Stomach (tissue), 8 donors: ENCODE measurements at regions not wholly inside any gene's neighbourhood (a gene's known extent, or its start where the extent isn't known, plus 50 kb on each side); places are given as distances from the start of the nearest gene placed in this dataset.
"Not testable (repeated sequence)": the region's sequence is repeated elsewhere in the genome, so short reads cannot be mapped to it uniquely, and the experiment has no call there.

ENCODE experiments used
- DNase-seq, 2 donors: peaks; one replicate each; pipeline versions ENCODE4 v3.0.0 to v3.0.0-alpha.2; 2013 to 2019
- H3K27ac ChIP-seq, 5 donors: fragments of 200-600 bp in 4 of 5; sonication (generic) in 4 of 5; one replicate each; pipeline ENCODE4 v1.5.1; 2013 to 2019; ENCODE audit warnings: mild to moderate bottlenecking in 1 of 5, moderate library complexity in 1 of 5
- H3K27me3 ChIP-seq, 3 donors: fragments of 200-600 bp; sonication (generic); one replicate each; pipeline ENCODE4 v1.5.1; 2017 to 2019; ENCODE audit warnings: mixed run types in 1 of 3
- H3K36me3 ChIP-seq, 4 donors: fragments of 200-600 bp; sonication (generic); 1 replicate in 3 of 4; 2 replicates in 1 of 4; pipeline ENCODE4 v1.5.1; 2016 to 2019
- H3K4me1 ChIP-seq, 4 donors: fragments of 200-600 bp; sonication (generic); one replicate each; pipeline ENCODE4 v1.5.1; 2016 to 2019
- H3K4me3 ChIP-seq, 4 donors: fragments of 200-600 bp; sonication (generic) in 3 of 4; one replicate each; pipeline ENCODE4 v1.5.1; 2016 to 2019; ENCODE audit warnings: mild to moderate bottlenecking in 1 of 4
- H3K9me3 ChIP-seq, 4 donors: fragments of 200-600 bp; sonication (generic); one replicate each; pipeline ENCODE4 v1.5.1; 2016 to 2019
- EP300 ChIP-seq: sonication (generic); formaldehyde crosslinking; IDR thresholded peaks from one replicate; pipeline ENCODE4 v1.6.1; 2017; ENCODE audit warnings: antibody characterized with exemption
- POLR2A ChIP-seq, 4 donors: fragments of 450-650 bp; IDR thresholded peaks; one replicate each; pipeline ENCODE4 v1.6.1; 2016; ENCODE audit warnings: antibody characterized with exemption in 4 of 4, control low read depth in 2 of 4, mild to moderate bottlenecking in 1 of 4, moderate library complexity in 1 of 4
- POLR2AphosphoS5 ChIP-seq, 3 donors: sonication (generic); formaldehyde crosslinking; IDR thresholded peaks; one replicate each; pipeline ENCODE4 v1.6.1; 2016; ENCODE audit warnings: antibody characterized with exemption in 3 of 3
- WGBS, 5 donors: extraction: QIAGEN DNeasy Blood & Tissue Kit in 3 of 5; methylation state at CpG; one replicate each; pipeline versions ENCODE4 v1.1.5 to v1.1.7; 2013 to 2018; 5-methylcytosine and 5-hydroxymethylcytosine counted together
- intact Hi-C: fragments of 100-400 bp; cut with DNase I; formaldehyde crosslinking; loops from one replicate; pipeline ENCODE4 v1.15.1; 2023; ENCODE audit warnings: low total_unique reads
- TF ChIP-seq, protein P1 (sequence below), 7 experiments: fragments of 450-650 bp in 4 of 7; fragments of 200-600 bp in 3 of 7; sonication (generic) in 3 of 7; IDR thresholded peaks; one replicate each; pipeline ENCODE4 v1.5.1; 2016 to 2019; ENCODE audit warnings: antibody characterized with exemption in 7 of 7, control low read depth in 2 of 7, mild to moderate bottlenecking in 1 of 7
- donor health status: healthy with polysubstance abuse.
- donor health status: Bipolar disorder and iron deficiency.
- donor health status: healthy.

DNA sequence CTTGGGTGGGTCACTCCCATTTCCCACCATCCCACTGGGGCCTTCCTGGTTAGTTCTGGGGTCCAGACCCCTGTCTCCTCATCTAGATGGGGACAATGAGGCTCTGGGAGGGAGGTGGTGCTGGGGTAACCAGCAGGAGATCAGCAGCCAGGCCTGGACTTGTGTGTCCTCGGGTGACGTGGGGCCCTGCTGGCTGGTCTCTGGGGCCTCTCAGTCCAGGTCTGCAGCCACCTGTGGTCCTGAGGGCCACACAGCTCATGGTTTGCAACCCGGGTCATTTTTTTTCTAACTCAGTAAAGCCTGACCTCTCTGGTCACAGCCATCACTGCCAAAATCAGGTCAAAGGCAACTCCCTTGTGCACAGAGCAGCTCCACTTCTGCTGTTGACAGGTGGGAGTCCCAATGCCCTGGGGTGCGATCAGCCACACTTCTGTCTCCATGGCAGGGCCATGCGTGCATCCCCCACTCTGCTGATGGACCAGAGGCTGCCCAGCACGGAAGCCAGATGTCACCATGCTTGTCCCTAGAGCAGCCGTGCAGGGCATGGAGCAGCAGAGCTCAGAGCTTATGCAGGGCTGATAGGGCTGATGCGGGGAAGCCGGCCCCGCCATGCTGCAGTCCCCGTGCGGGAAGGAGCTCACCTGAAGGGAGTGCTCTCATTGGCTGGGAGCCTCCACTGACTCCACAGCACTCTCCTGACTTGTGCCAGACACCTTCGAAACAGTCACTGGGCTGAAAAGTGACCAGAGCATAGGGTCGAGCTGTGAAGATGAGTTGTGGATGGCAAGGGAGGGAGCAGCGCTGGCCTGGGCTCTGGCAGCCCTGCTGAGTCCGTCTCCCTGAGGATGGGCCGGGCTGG, 250.9 kb downstream of the ADGRD1 start:
- no peaks in the 10 kb centered on the region for H3K9me3 ChIP-seq
- no peaks in the 10 kb centered on the region for H3K36me3 ChIP-seq
- intact Hi-C loops: no loop called here
- WGBS, 5 donors: 63 to 76% (median 70%) methylated on average over 10 to 17 of the region's 17 CpGs
- no peak overlapping the region for H3K27ac ChIP-seq
- no peak overlapping the region for H3K4me3 ChIP-seq
- peaks cover 0 to 35% (median 7%) of the 10 kb centered on the region in 3 donors for H3K27me3 ChIP-seq
- H3K4me1 ChIP-seq: no peaks in the 10 kb centered on the region
- TF ChIP-seq, protein P1, sequence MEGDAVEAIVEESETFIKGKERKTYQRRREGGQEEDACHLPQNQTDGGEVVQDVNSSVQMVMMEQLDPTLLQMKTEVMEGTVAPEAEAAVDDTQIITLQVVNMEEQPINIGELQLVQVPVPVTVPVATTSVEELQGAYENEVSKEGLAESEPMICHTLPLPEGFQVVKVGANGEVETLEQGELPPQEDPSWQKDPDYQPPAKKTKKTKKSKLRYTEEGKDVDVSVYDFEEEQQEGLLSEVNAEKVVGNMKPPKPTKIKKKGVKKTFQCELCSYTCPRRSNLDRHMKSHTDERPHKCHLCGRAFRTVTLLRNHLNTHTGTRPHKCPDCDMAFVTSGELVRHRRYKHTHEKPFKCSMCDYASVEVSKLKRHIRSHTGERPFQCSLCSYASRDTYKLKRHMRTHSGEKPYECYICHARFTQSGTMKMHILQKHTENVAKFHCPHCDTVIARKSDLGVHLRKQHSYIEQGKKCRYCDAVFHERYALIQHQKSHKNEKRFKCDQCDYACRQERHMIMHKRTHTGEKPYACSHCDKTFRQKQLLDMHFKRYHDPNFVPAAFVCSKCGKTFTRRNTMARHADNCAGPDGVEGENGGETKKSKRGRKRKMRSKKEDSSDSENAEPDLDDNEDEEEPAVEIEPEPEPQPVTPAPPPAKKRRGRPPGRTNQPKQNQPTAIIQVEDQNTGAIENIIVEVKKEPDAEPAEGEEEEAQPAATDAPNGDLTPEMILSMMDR (IDR thresholded peaks at IDR 0.05): no peak
- no peak for TF ChIP-seq EP300
- no peak for TF ChIP-seq POLR2A (IDR thresholded peaks at IDR 0.05)
- TF ChIP-seq POLR2AphosphoS5 (IDR thresholded peaks at IDR 0.05): no peak
- DNase-seq: no peak

DNA sequence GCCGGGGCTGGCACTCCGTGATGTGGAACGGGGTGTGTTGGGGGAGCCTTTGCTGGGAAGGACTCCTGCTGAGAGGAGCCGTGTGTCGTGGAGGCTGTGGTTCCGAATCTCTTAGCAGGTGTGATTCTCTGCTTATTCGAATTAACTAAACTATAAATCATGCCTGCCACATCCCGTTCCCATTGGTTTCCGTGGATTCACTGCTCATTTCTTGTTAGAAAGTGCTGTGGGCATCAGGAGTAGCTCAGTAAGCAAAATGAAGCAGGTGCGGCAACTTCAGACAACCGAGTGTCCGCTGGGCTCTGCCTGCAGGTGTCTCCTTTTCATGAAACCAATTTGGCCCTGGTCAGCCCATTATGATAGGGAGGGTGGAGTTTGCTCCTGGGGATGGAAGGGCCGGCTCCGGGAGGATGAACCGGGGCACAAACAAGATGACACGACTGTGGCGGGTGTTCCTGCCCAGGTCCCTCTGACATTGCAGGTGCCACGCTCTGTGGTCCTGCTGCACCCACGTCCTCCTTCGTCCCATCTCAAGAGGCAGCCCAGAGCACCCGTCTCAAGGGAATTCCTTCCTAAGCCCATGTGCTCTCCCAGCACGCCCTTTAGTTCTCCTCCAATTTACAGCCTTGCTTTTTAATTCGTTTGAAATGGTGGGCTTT, 251.7 kb downstream of the ADGRD1 start:
- H3K27ac ChIP-seq, DNase-seq, H3K4me3 ChIP-seq, H3K9me3 ChIP-seq, intact Hi-C loops, H3K4me1 ChIP-seq, H3K36me3 ChIP-seq: not testable (repeated sequence)
- WGBS, 5 donors: 71 to 80% (median 74%) methylated on average over 17 to 23 of the region's 23 CpGs
- H3K27me3 ChIP-seq: peaks cover 0 to 37% (median 7%) of the 10 kb centered on the region in 3 donors

DNA sequence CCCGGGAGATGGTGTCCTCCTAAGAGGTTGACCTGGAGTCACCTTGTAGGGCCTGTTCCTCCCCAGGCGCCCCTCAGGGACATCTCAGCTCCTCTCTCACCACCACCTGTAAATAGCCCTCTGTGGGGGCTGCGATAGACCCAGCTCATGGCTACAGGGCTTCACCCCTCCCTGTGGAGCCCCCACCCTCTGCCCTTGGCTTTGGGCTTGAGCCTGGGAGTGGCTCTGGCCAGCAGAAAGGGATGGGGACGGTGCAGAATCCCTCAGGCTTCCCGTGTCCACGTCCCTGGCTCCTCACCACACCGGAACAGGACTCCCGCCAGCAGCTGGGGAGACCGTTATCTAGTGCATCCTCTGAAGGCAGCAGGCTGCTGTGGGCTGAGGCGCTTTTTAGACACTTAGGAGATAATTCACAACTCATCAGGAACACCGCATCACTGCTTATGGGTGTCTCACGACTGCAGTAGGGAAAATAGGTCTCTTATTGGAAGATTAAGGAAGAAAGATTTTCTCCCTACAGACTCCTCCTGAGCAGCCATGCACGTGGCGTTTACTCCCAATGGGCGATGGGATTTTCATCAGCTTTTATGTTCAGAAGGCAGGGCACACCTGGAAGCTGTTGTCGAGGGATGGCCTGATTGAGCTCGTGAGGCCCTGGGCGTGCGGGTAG, 253.1 kb downstream of the ADGRD1 start:
- H3K27me3 ChIP-seq: peaks cover 0 to 42% (median 7%) of the 10 kb centered on the region in 3 donors
- H3K4me3 ChIP-seq, H3K27ac ChIP-seq, H3K36me3 ChIP-seq, DNase-seq, H3K9me3 ChIP-seq, H3K4me1 ChIP-seq, intact Hi-C loops: not testable (repeated sequence)
- WGBS, 5 donors: 74 to 80% (median 80%) methylated on average over 5 to 16 of the region's 19 CpGs

- H3K4me3 ChIP-seq, intact Hi-C loops: not testable (repeated sequence)
Measured at GRCh38 chr12:131207300-131207660, 253.6 kb downstream of the ADGRD1 start.

GRCh38 chr12:131207841-131208240, 254.1 kb downstream of the ADGRD1 start:
- H3K27ac ChIP-seq, H3K36me3 ChIP-seq, intact Hi-C loops, DNase-seq, H3K4me1 ChIP-seq, H3K9me3 ChIP-seq, H3K4me3 ChIP-seq: not testable (repeated sequence)
- peaks cover 0 to 42% (median 7%) of the 10 kb centered on the region in 3 donors for H3K27me3 ChIP-seq
- WGBS, 5 donors: 73 to 90% (median 85%) methylated on average over 9 to 12 of the region's 21 CpGs; no CpG with 5 or more reads in 1 of the 5 donors

More at GRCh38 chr12:131207300-131207660, 253.6 kb downstream of the ADGRD1 start:
- not testable (repeated sequence) for H3K36me3 ChIP-seq, DNase-seq, H3K4me1 ChIP-seq, H3K27ac ChIP-seq, H3K9me3 ChIP-seq
- H3K27me3 ChIP-seq: peaks cover 0 to 42% (median 7%) of the 10 kb centered on the region in 3 donors
- WGBS, 5 donors: 80 to 90% (median 83%) methylated on average over 6 to 12 of the region's 12 CpGs

- peaks cover 0 to 4% (median 0%) of the 10 kb centered on the region in 4 donors for H3K9me3 ChIP-seq
- H3K27me3 ChIP-seq: peaks cover 0 to 42% (median 7%) of the 10 kb centered on the region in 3 donors
- H3K4me1 ChIP-seq: no peaks in the 10 kb centered on the region
- no peak for TF ChIP-seq POLR2AphosphoS5 (IDR thresholded peaks at IDR 0.05)
- TF ChIP-seq POLR2A (IDR thresholded peaks at IDR 0.05): no peak
- no peak for TF ChIP-seq EP300
- TF ChIP-seq, protein P1 (IDR thresholded peaks at IDR 0.05): no peak
- intact Hi-C loops: no loop called here
- peak in 1 of 2 donors; percentile 1 for DNase-seq
- H3K36me3 ChIP-seq: no peaks in the 10 kb centered on the region
- no peak overlapping the region for H3K27ac ChIP-seq
- no peak overlapping the region for H3K4me3 ChIP-seq
- WGBS, 5 donors: 59 to 73% (median 64%) methylated on average over 5 of the region's 5 CpGs
Measured at GRCh38 chr12:131208425-131208824, 254.7 kb downstream of the ADGRD1 start.
